Tibial artery (tissue), 4 donors: ENCODE measurements at regions not wholly inside any gene's neighbourhood (a gene's known extent, or its start where the extent isn't known, plus 50 kb on each side); places are given as distances from the start of the nearest gene placed in this dataset.
"Not testable (repeated sequence)": the region's sequence is repeated elsewhere in the genome, so short reads cannot be mapped to it uniquely, and the experiment has no call there.

Source experiments
- DNase-seq, 2 donors: peaks; one replicate each; pipeline ENCODE4 v3.0.0-alpha.2; 2019
- H3K27ac ChIP-seq, 2 donors: fragments of 200-600 bp; sonication (generic) in 1 of 2; 1 replicate in 1 of 2; 2 replicates in 1 of 2; pipeline ENCODE4 v1.5.1; 2018 to 2019; ENCODE audit warnings: mild to moderate bottlenecking in 1 of 2
- H3K27me3 ChIP-seq, 2 donors: fragments of 200-600 bp; sonication (generic) in 1 of 2; one replicate each; pipeline versions ENCODE4 v1.5.1 to v1.6.0; 2016 to 2019
- H3K36me3 ChIP-seq, 3 donors: fragments of 200-600 bp; sonication (generic) in 2 of 3; one replicate each; pipeline ENCODE4 v1.5.1; 2016 to 2019; ENCODE audit warnings: mild to moderate bottlenecking in 2 of 3
- H3K4me1 ChIP-seq, 4 donors: fragments of 200-600 bp; sonication (generic) in 2 of 4; 1 replicate in 3 of 4; 2 replicates in 1 of 4; pipeline ENCODE4 v1.5.1; 2016 to 2019
- H3K4me3 ChIP-seq, 2 donors: fragments of 200-600 bp; sonication (generic) in 1 of 2; 1 replicate in 1 of 2; 2 replicates in 1 of 2; pipeline ENCODE4 v1.5.1; 2018 to 2019; ENCODE audit warnings: mild to moderate bottlenecking in 2 of 2
- H3K9me3 ChIP-seq, 3 donors: fragments of 200-600 bp; sonication (generic) in 1 of 3; one replicate each; pipeline ENCODE4 v1.5.1; 2016 to 2019
- intact Hi-C: fragments of 100-400 bp; cut with DNase I; formaldehyde crosslinking; loops from one replicate; pipeline ENCODE4 v1.15.0; 2023; ENCODE audit warnings: low total_unique reads
- TF ChIP-seq, protein P1 (sequence below), 2 experiments: fragments of 200-600 bp in 1 of 2; fragments of 450-650 bp in 1 of 2; IDR thresholded peaks; one replicate each; pipeline ENCODE4 v1.5.1; 2017 to 2019; ENCODE audit warnings: antibody characterized with exemption in 2 of 2, mild to moderate bottlenecking in 1 of 2, moderate library complexity in 1 of 2

DNA sequence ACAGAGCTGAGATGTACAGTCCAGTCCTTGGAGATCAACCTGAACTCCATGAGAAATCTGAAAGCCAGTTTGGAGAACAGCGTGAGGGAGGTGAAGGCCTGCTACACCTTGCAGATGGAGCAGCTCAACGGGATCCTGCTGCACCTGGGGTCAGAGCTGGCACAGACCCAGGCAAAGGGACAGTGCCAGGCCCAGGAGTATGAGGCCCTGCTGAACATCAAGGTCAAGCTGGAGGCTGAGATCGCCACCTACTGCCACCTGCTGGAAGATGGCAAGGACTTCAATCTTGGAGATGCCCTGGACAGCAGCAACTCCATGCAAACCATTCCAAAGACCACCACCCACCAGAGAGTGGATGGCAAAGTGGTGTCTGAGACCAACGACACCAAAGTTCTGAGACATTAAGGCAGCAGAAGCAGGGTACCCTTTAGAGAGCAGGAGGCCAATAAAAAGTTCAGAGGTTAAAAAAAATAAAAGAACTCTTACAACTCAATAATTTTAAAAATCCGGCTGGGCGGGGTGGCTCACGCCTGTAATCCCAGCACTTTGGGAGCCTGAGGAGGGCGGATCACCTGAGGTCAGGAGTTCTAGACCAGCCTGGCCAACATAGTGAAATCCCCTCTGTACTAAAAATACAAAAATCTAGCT lies 69.9 kb upstream of the RTL6 start:
- H3K9me3 ChIP-seq: no peaks in the 10 kb centered on the region
- TF ChIP-seq, protein P1, sequence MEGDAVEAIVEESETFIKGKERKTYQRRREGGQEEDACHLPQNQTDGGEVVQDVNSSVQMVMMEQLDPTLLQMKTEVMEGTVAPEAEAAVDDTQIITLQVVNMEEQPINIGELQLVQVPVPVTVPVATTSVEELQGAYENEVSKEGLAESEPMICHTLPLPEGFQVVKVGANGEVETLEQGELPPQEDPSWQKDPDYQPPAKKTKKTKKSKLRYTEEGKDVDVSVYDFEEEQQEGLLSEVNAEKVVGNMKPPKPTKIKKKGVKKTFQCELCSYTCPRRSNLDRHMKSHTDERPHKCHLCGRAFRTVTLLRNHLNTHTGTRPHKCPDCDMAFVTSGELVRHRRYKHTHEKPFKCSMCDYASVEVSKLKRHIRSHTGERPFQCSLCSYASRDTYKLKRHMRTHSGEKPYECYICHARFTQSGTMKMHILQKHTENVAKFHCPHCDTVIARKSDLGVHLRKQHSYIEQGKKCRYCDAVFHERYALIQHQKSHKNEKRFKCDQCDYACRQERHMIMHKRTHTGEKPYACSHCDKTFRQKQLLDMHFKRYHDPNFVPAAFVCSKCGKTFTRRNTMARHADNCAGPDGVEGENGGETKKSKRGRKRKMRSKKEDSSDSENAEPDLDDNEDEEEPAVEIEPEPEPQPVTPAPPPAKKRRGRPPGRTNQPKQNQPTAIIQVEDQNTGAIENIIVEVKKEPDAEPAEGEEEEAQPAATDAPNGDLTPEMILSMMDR (IDR thresholded peaks at IDR 0.05): peak in 1 of 2 experiments; percentile 11
- intact Hi-C loops: no loop called here
- H3K36me3 ChIP-seq: no peaks in the 10 kb centered on the region
- no peak overlapping the region for H3K27ac ChIP-seq
- H3K4me3 ChIP-seq: no peak overlapping the region
- peak in 1 of 2 donors; percentile 58 for DNase-seq
- H3K27me3 ChIP-seq: peaks cover 0 to 18% of the 10 kb centered on the region in 2 donors
- H3K4me1 ChIP-seq: no peaks in the 10 kb centered on the region

DNA sequence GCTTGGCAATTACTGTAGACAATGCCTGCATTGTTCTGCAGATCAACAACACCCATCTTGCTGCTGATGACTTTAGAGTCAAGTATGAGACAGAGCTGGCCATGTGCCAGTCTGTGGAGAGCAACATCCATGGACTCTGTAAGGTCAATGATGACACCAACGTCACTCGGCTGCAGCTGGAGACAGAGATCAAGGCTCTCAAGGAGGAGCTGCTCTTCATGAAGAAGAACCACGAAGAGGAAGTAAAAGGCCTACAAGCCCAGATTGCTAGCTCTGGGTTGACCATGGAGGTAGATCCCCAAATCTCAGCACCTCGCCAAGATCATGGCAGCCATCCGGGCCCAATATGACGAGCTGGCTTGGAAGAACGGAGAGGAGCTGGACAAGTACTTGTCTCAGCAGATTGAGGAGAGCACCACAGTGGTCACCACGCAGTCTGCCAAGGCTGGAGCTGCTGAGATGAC lies 69.4 kb upstream of the RTL6 start:
- H3K4me1 ChIP-seq, intact Hi-C loops, H3K36me3 ChIP-seq, H3K4me3 ChIP-seq, H3K9me3 ChIP-seq, H3K27ac ChIP-seq: not testable (repeated sequence)
- peaks cover 0 to 18% of the 10 kb centered on the region in 2 donors for H3K27me3 ChIP-seq
- peak in 1 of 2 donors; percentile 41 for DNase-seq

DNA sequence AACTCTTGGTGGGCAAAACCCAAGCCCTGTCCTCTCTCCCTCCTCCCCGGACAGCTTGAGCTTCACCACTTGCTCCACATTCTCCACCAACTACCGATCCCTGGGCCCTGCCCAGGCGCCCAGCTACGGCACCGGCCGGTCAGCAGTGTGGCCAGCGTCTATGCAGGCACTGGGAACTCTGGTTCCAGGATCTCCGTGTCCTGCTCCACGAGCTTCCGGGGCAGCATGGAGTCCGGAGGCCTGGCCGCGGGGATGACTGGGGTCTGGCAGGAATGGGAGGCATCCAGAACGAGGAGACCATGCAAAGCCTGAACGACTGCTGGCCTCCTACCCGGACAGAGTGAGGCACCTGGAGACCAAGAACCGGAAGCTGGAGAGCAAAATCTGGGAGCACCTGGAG lies 68.9 kb upstream of the RTL6 start:
- intact Hi-C loops: no loop called here
- Histone ChIP-seq H3K27ac (no peak overlapping the region), H3K27me3 (peaks cover 0 to 16% of the 10 kb centered on the region in 2 donors), H3K36me3 (no peaks in the 10 kb centered on the region), H3K9me3 (no peaks in the 10 kb centered on the region), H3K4me3 (no peak overlapping the region), H3K4me1 (no peaks in the 10 kb centered on the region)
- DNase-seq: peak in 1 of 2 donors; percentile 44
- TF ChIP-seq, protein P1 (IDR thresholded peaks at IDR 0.05): no peak

DNA sequence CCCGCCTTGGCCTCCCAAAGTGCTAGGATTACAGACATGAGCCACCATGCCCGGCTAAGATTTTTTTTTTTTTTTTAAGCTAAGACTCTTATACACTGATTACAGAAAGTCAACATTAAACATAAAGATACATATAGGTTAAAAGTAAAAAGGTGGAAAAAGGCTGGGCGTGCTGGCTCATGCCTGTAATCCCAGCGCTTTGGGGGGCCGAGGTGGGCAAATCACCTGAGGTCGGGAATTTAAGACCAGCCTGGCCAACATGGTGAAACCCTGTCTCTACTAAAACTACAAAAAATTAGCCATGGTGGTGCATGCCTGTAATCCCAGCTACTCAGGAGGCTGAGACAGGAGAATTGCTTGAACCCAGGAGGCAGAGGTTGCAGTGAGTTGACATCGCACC lies 64.6 kb upstream of the RTL6 start:
- intact Hi-C loops, H3K27ac ChIP-seq, H3K9me3 ChIP-seq, H3K4me3 ChIP-seq, H3K4me1 ChIP-seq, H3K27me3 ChIP-seq, H3K36me3 ChIP-seq: not testable (repeated sequence)
- DNase-seq: peak in 1 of 2 donors; percentile 5

DNA sequence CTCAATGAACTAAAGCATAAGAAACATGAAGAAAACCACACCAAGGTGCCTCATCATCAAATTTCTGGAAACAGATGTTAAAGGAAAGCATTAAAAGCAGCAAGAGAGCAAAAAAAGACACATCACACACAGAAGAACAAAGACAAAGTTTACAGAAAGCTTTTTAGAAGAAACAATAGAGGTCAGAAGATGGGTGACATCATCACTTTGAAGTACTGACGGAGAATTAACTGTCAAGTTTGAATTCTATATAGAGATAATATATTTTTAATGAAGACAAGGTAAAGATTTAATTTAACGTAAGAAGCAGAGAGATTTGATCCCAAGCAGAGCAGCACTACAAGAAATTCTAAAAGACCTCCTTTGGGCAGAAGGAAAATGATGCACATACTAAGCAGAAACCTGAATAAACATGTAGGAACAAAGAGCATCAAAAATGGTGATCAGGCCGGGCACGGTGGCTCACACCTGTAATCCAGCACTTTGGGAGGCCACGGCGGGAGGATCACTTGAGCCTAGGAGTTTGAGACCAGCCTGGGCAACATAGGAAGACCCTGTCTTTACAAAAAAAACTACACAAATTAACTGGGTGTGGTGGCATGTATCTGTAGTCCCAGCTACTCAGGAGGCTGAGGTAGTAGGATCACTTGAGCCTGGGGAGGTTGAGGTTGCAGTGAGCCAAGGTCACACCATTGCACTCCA lies 63.3 kb upstream of the RTL6 start:
- peak in 1 of 2 donors; percentile 5 for DNase-seq
- Histone ChIP-seq H3K4me1 (no peaks in the 10 kb centered on the region), H3K27me3 (peaks cover 0 to 5% of the 10 kb centered on the region in 2 donors), H3K36me3 (no peaks in the 10 kb centered on the region), H3K9me3 (no peaks in the 10 kb centered on the region), H3K27ac (no peak overlapping the region), H3K4me3 (no peak overlapping the region)
- intact Hi-C loops: no loop called here
- TF ChIP-seq, protein P1 (IDR thresholded peaks at IDR 0.05): no peak

DNA sequence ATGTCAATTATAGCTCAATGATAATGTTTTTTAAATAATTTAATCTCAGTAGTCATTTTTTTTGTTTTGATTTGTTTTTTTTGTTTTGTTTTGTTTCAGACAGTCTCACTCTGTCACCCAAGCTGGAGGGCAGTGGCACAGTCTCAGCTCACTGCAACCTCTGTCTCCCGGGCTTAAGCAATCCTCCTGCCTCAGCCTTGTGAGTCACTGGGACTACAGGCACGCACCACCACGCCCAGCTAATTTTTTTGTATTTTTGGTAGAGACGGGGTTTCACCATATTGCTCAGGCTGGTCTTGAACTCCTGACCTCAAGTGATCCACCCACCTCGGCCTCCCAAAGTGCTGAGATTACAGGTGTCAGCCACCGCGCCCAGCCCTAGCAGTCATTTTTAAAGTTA lies 60.6 kb upstream of the RTL6 start:
- H3K27ac ChIP-seq, H3K9me3 ChIP-seq, intact Hi-C loops, H3K27me3 ChIP-seq, H3K4me3 ChIP-seq, H3K4me1 ChIP-seq, H3K36me3 ChIP-seq: not testable (repeated sequence)
- peak in 1 of 2 donors; percentile 10 for DNase-seq

DNA sequence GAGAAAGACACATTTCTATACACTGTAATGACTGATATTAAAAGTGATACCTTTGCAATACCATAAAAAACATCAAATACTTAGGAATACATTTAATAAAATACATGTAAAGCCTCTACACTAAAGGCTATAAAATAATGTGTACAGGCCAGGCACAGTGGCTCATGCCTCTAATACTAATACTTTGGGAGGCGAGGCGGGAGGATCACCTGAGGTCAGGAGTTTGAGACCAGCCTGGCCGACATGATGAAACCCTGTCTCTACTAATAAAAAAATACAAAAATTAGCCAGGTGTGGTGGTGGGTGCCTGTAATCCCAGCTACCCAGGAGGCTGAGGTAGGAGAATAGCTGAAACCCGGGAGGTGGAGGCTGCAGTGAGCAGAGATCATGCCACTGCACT lies 59.8 kb upstream of the RTL6 start:
- H3K9me3 ChIP-seq, H3K4me3 ChIP-seq, DNase-seq, H3K4me1 ChIP-seq, H3K27me3 ChIP-seq, H3K27ac ChIP-seq, intact Hi-C loops, H3K36me3 ChIP-seq: not testable (repeated sequence)
